HepG2 (cell line): ENCODE measurements at regions not wholly inside any gene's neighbourhood (a gene's known extent, or its start where the extent isn't known, plus 50 kb on each side); places are given as distances from the start of the nearest gene placed in this dataset.

Experiments used
- ATAC-seq: fragments of 200-7000 bp; cut with Tn5 transposase; 3 replicates; pipeline ENCODE4 v1.9.1; 2020; ENCODE audit warnings: mild to moderate bottlenecking, moderate library complexity
- BruUV-seq: library from RNA; stranded (reverse); fragments of 400-500 nt; replicated peaks from 2 replicates; lab custom pipeline; 2021; lab: Mats Ljungman, UMichigan
- CTCF ChIA-PET: fragments of 300-600 bp; formaldehyde crosslinking; extraction: SDS; loops from one replicate; lab custom pipeline; 2021; ENCODE audit warnings: low total read pairs, inconsistent platforms, low intra/inter-chr PET ratio; lab: Yijun Ruan, JAX
- POLR2A ChIA-PET: fragments of 350-600 bp; sonication (Branson Sonifier 250); formaldehyde crosslinking; loops from one replicate; lab custom pipeline; 2020; ENCODE audit warnings: antibody characterized with exemption, inconsistent platforms; lab: Yijun Ruan, JAX
- DNase-seq: peaks from one replicate; pipeline ENCODE4 v3.0.0-alpha.2; 2015; ENCODE audit warnings: low spot score
- FAIRE-seq: peaks from 3 replicates; lab custom pipeline; 2011; peaks lifted over from hg19 to GRCh38; lab: Jason Lieb, UNC
- H2AFZ ChIP-seq: one replicate; pipeline ENCODE4 v1.6.1; 2011; ENCODE audit warnings: low read length, inconsistent platforms
- H3K27ac ChIP-seq: fragments of 300-600 bp; 3 replicates; pipeline ENCODE4 v1.8.0; 2011; ENCODE audit warnings: mixed run types, mild to moderate bottlenecking, mixed read lengths, low read length, inconsistent platforms; ENCODE audit not compliant: insufficient read depth; ENCODE audit errors: extremely low read length
- H3K27me3 ChIP-seq, 2 experiments: fragments of 200-600 bp in 1 of 2; 2 replicates in 1 of 2; 3 replicates in 1 of 2; pipeline versions ENCODE4 v1.6.0 to v1.8.0; 2011; ENCODE audit warnings: low read length in 2 of 2, mild to moderate bottlenecking in 2 of 2, moderate library complexity in 2 of 2, inconsistent platforms in 1 of 2; ENCODE audit not compliant: insufficient read depth in 2 of 2, control insufficient read depth in 1 of 2
- H3K36me3 ChIP-seq, 2 experiments: fragments of 200-600 bp in 1 of 2; replicated peaks in 1 of 2; 2 replicates in 1 of 2; 3 replicates in 1 of 2; pipeline versions ENCODE4 v1.5.1 to v1.8.0; 2011; ENCODE audit warnings: low read length in 2 of 2, inconsistent platforms in 1 of 2; ENCODE audit not compliant: insufficient read depth in 2 of 2, control insufficient read depth in 1 of 2
- H3K4me1 ChIP-seq: 2 replicates; pipeline ENCODE4 v1.5.1; 2012; ENCODE audit warnings: low read length, inconsistent platforms; ENCODE audit not compliant: insufficient read depth
- H3K4me2 ChIP-seq: 2 replicates; pipeline ENCODE4 v1.6.0; 2011; ENCODE audit warnings: low read depth, low read length, inconsistent platforms
- H3K4me3 ChIP-seq, 3 experiments: fragments of 200-600 bp in 1 of 3; sonication (generic), shearing (Covaris generic) in 1 of 3; replicated peaks in 1 of 3; 2 replicates each; pipeline ENCODE4 v1.5.1; 2011 to 2016; ENCODE audit warnings: low read length in 3 of 3, inconsistent platforms in 2 of 3, low read depth in 2 of 3, mild to moderate bottlenecking in 2 of 3, control low read depth in 1 of 3, mixed read lengths in 1 of 3; ENCODE audit not compliant: insufficient read depth in 1 of 3
- H3K79me2 ChIP-seq: one replicate; pipeline ENCODE4 v1.6.1; 2011; ENCODE audit warnings: low read length, inconsistent platforms; ENCODE audit not compliant: insufficient read depth
- H3K9ac ChIP-seq: 2 replicates; pipeline ENCODE4 v1.6.0; 2011; ENCODE audit warnings: mild to moderate bottlenecking, low read depth, low read length, inconsistent platforms; ENCODE audit not compliant: insufficient read depth
- H3K9me3 ChIP-seq: 2 replicates; pipeline ENCODE4 v1.5.1; 2012; ENCODE audit warnings: mild to moderate bottlenecking, low read length
- H4K20me1 ChIP-seq: 2 replicates; pipeline ENCODE4 v1.6.0; 2011; ENCODE audit warnings: inconsistent platforms, mild to moderate bottlenecking, low read length, moderate library complexity; ENCODE audit not compliant: insufficient read depth
- HMG20B ChIP-seq: conservative IDR thresholded peaks from 2 replicates; pipeline ENCODE4 v1.6.1; 2016; ENCODE audit warnings: missing genetic modification reagents, missing compliant biosample characterization
- HNRNPL ChIP-seq: fragments of 200-400 bp; formaldehyde crosslinking; IDR thresholded peaks from 2 replicates; pipeline ENCODE4 v1.6.1; 2017; ENCODE audit warnings: mild to moderate bottlenecking, low read depth, low read length
- ZNF431 ChIP-seq: sonication (generic); formaldehyde crosslinking; IDR thresholded peaks from 2 replicates; pipeline ENCODE4 v1.9.0; 2022; ENCODE audit warnings: missing genetic modification reagents, low read depth, mild to moderate bottlenecking, borderline replicate concordance
- WGBS: methylation state at CpG from one replicate; pipeline ENCODE4 v1.1.6; 2017; ENCODE audit warnings: low lambda C conversion rate; 5-methylcytosine and 5-hydroxymethylcytosine counted together
- in situ Hi-C: cut with HindIII; loops from 2 replicates; pipeline ENCODE4 v1.10.0; 2017; ENCODE audit warnings: low pct_unique_long_range_greater_than_20kb; ENCODE audit not compliant: extremely low pct_ligation_motif_present
- intact Hi-C: fragments of 100-400 bp; cut with micrococcal nuclease; formaldehyde crosslinking; loops from one replicate; pipeline ENCODE4 v1.10.0; 2022; ENCODE audit not compliant: unreplicated experiment
- TF ChIP-seq, protein P1 (sequence below): sonication (generic); formaldehyde crosslinking; IDR thresholded peaks from 2 replicates; pipeline ENCODE4 v1.9.0; 2021; ENCODE audit warnings: mild to moderate bottlenecking, missing genetic modification reagents

DNA sequence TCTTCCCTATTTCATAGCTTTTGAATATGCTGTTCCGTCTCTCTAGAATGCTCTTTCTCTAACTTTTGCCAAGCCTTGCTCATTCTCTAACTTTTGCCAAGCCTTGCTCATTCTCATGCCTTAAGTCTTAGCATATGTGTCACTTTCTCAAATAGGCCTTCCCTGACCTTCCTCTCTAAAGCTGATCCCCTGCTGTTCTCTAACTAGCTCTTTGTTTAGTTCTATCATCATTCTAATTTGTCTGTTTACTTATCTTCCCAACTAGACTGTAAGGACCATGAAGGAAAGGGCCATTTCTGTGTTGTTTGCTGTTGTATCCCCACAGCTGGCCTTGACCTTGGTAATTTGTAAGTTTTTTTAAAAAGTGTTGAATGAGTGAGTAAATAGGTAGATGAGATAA is 71.1 kb downstream of the ZNF641 start:
- POLR2A ChIA-PET = no interaction called here
- Histone ChIP-seq H2AFZ (no peak overlapping the region), H3K4me2 (no peak overlapping the region), H3K36me3 (no peaks in the 10 kb centered on the region), H3K79me2 (no peaks in the 10 kb centered on the region), H3K4me3 (no peak overlapping the region)
- in situ Hi-C loops = no loop called here
- intact Hi-C loops = no loop called here
- FAIRE-seq = no peak
- BruUV-seq = no TSS peak
- 11% methylated on average over 1 of the region's 1 CpG for WGBS
- TF ChIP-seq ZNF431 = no peak
- TF ChIP-seq, protein P1, sequence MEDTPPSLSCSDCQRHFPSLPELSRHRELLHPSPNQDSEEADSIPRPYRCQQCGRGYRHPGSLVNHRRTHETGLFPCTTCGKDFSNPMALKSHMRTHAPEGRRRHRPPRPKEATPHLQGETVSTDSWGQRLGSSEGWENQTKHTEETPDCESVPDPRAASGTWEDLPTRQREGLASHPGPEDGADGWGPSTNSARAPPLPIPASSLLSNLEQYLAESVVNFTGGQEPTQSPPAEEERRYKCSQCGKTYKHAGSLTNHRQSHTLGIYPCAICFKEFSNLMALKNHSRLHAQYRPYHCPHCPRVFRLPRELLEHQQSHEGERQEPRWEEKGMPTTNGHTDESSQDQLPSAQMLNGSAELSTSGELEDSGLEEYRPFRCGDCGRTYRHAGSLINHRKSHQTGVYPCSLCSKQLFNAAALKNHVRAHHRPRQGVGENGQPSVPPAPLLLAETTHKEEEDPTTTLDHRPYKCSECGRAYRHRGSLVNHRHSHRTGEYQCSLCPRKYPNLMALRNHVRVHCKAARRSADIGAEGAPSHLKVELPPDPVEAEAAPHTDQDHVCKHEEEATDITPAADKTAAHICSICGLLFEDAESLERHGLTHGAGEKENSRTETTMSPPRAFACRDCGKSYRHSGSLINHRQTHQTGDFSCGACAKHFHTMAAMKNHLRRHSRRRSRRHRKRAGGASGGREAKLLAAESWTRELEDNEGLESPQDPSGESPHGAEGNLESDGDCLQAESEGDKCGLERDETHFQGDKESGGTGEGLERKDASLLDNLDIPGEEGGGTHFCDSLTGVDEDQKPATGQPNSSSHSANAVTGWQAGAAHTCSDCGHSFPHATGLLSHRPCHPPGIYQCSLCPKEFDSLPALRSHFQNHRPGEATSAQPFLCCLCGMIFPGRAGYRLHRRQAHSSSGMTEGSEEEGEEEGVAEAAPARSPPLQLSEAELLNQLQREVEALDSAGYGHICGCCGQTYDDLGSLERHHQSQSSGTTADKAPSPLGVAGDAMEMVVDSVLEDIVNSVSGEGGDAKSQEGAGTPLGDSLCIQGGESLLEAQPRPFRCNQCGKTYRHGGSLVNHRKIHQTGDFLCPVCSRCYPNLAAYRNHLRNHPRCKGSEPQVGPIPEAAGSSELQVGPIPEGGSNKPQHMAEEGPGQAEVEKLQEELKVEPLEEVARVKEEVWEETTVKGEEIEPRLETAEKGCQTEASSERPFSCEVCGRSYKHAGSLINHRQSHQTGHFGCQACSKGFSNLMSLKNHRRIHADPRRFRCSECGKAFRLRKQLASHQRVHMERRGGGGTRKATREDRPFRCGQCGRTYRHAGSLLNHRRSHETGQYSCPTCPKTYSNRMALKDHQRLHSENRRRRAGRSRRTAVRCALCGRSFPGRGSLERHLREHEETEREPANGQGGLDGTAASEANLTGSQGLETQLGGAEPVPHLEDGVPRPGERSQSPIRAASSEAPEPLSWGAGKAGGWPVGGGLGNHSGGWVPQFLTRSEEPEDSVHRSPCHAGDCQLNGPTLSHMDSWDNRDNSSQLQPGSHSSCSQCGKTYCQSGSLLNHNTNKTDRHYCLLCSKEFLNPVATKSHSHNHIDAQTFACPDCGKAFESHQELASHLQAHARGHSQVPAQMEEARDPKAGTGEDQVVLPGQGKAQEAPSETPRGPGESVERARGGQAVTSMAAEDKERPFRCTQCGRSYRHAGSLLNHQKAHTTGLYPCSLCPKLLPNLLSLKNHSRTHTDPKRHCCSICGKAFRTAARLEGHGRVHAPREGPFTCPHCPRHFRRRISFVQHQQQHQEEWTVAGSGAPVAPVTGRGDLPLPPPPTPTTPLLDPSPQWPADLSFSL = no peak
- TF ChIP-seq HMG20B (CRISPR knock-in tag) = no peak
- TF ChIP-seq HNRNPL = no peak
- TF ChIP-seq, all 625 proteins: peak for 0
- Histone ChIP-seq H3K9ac (no peak overlapping the region), H3K4me1 (no peaks in the 10 kb centered on the region), H3K9me3 (no peaks in the 10 kb centered on the region; the same call in 1 of the 2 replicates), H4K20me1 (no peaks in the 10 kb centered on the region), H3K27me3 (no peaks in the 10 kb centered on the region), H3K27ac (no peak overlapping the region)
- ATAC-seq (no peak), DNase-seq (no peak)
- CTCF ChIA-PET = no interaction called here
